ENCODE measurements at regions not wholly inside any gene's neighbourhood (a gene's known extent, or its start where the extent isn't known, plus 50 kb on each side); places are given as distances from the start of the nearest gene placed in this dataset.
"Not testable (repeated sequence)": the region's sequence is repeated elsewhere in the genome, so short reads cannot be mapped to it uniquely, and the experiment has no call there.

DNA sequence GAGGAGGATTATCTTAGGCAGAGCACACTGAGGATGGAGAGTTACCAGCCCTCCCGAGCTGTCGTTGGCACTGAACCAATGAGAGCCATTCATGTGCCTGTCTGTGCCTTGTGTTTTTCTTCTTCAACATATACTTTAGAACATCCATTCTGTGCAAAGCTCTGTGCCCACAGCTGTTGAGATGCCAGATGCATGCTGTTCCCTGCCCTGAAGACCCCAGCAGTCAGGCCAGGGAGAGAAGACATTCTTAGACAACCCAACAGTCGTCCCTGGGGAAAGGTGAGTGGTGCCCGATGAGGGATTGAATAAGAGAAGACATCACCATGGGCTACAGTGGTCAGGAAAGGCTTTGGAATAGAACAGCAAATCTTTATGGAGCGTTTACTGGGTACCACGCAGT lies 114.1 kb downstream of the NRN1 start:
- peak overlapping the region; percentile 70 for H3K27ac ChIP-seq (ENCODE audit: low read length)
- H3K9me3 ChIP-seq (ENCODE audit: low read length), result no peaks in the 10 kb centered on the region
- DNase-seq, result no peak
- H3K4me3 ChIP-seq (ENCODE audit: low read length), result peak overlapping the region; percentile 81
- H4K20me1 ChIP-seq (ENCODE audit: insufficient read depth, low read depth, low read length), result no peaks in the 10 kb centered on the region
- peak overlapping the region; percentile 80 for H3K9ac ChIP-seq (ENCODE audit: low read length)
- no peaks in the 10 kb centered on the region for H3K27me3 ChIP-seq (ENCODE audit: low read length)
- no peaks in the 10 kb centered on the region for H3K36me3 ChIP-seq (ENCODE audit: insufficient read depth, low read length)
- H3K4me2 ChIP-seq (ENCODE audit: low read depth, low read length, poor library complexity, severe bottlenecking), result peak overlapping the region; percentile 99
- no peaks in the 10 kb centered on the region for H3K9me2 ChIP-seq (replicated peaks; ENCODE audit: insufficient read depth, low read length)
- H3K79me2 ChIP-seq (ENCODE audit: low read length), result no peaks in the 10 kb centered on the region
- peak overlapping the region; percentile 100 for H2AFZ ChIP-seq (ENCODE audit: low read length)
- H3K4me1 ChIP-seq (ENCODE audit: low read length), result peaks cover 8% of the 10 kb centered on the region

DNA sequence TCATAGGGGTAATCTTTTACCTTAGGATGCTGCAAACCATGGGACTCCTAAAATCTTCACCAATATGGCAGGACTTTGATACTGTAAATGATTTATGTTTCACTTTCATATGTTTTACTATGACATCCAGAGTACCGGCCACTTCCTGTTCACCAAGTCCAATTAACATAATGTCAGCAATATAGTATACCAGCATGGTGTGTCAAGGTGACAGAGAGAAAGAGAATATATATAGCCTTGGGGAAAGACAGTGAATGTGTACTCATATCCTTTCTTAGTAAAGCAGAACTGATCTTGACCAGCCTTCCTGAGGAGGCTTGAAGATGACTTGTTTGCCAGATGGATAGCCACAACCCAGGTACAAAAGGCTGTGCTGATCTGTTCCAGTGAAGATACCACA lies 127.9 kb downstream of the NRN1 start:
- Histone ChIP-seq H3K9ac (ENCODE audit: low read length) (no peak overlapping the region), H3K9me3 (ENCODE audit: low read length) (no peaks in the 10 kb centered on the region), H4K20me1 (ENCODE audit: insufficient read depth, low read depth, low read length) (no peaks in the 10 kb centered on the region), H3K4me3 (ENCODE audit: low read length) (no peak overlapping the region), H3K27ac (ENCODE audit: low read length) (no peak overlapping the region), H3K4me1 (ENCODE audit: low read length) (no peaks in the 10 kb centered on the region), H3K4me2 (ENCODE audit: low read depth, low read length, poor library complexity, severe bottlenecking) (no peak overlapping the region), H3K79me2 (ENCODE audit: low read length) (no peaks in the 10 kb centered on the region), H3K27me3 (ENCODE audit: low read length) (no peaks in the 10 kb centered on the region), H3K36me3 (ENCODE audit: insufficient read depth, low read length) (no peaks in the 10 kb centered on the region), H3K9me2 (replicated peaks; ENCODE audit: insufficient read depth, low read length) (no peaks in the 10 kb centered on the region; the same call in 1 of the 2 replicates), H2AFZ (ENCODE audit: low read length) (no peak overlapping the region)
- no peak for DNase-seq

DNA sequence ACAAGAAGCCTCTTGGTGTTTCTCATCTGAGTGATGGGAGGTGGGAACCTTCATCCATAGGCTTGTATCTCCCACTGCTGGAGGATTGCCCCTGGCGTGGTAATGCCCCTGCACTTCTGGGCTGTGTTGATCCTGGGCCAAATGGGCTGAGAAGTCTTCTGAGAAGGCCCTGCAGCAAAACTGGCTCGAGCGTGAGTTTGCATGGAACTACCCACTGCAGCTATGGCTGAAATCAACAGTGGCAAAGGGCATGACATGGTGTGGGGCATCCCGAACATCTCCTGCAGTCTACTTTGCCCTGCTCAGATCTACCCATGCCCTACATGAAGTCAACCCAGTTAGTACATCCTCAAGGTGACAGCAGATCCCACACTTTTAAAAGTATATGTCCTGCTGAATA lies 130.6 kb downstream of the NRN1 start:
- no peaks in the 10 kb centered on the region for H4K20me1 ChIP-seq (ENCODE audit: insufficient read depth, low read depth, low read length)
- DNase-seq, result no peak

DNA sequence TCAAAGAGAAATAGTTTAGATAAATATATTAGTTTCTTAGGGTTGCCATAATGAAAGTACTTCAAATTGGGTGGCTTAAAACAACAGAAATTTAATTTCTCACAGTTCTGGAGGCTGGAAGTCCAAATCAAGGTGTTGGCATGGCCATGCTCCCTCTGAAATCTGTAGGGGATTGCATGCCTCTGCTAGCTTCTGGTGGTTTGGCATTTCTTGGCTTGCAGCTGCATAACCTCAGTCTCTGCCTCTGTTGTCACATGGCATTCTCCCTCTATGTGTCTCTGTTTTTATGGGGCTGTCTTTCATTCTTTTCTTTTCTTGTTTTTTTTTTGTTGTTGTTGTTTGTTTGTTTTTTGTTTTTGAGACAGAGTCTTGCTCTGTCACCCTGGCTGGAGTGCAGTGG lies 132.7 kb downstream of the NRN1 start:
- H3K4me1 ChIP-seq (ENCODE audit: low read length); H3K27ac ChIP-seq (ENCODE audit: low read length); H3K79me2 ChIP-seq (ENCODE audit: low read length); H3K27me3 ChIP-seq (ENCODE audit: low read length); H3K4me3 ChIP-seq (ENCODE audit: low read length); DNase-seq; H3K9me2 ChIP-seq (replicated peaks; ENCODE audit: insufficient read depth, low read length); H4K20me1 ChIP-seq (ENCODE audit: insufficient read depth, low read depth, low read length); H3K9ac ChIP-seq (ENCODE audit: low read length); H3K4me2 ChIP-seq (ENCODE audit: low read depth, low read length, poor library complexity, severe bottlenecking); H3K36me3 ChIP-seq (ENCODE audit: insufficient read depth, low read length); H3K9me3 ChIP-seq (ENCODE audit: low read length); H2AFZ ChIP-seq (ENCODE audit: low read length): not testable (repeated sequence)

More for the DNA sequence above, 130.6 kb downstream of the NRN1 start:
- H3K27ac ChIP-seq (ENCODE audit: low read length), result no peak overlapping the region
- no peaks in the 10 kb centered on the region for H3K4me1 ChIP-seq (ENCODE audit: low read length)
- H3K4me3 ChIP-seq (ENCODE audit: low read length), result no peak overlapping the region
- no peaks in the 10 kb centered on the region for H3K9me3 ChIP-seq (ENCODE audit: low read length)
- H3K79me2 ChIP-seq (ENCODE audit: low read length), result no peaks in the 10 kb centered on the region
- no peaks in the 10 kb centered on the region for H3K9me2 ChIP-seq (replicated peaks; ENCODE audit: insufficient read depth, low read length)
- no peak overlapping the region for H2AFZ ChIP-seq (ENCODE audit: low read length)
- no peaks in the 10 kb centered on the region for H3K36me3 ChIP-seq (ENCODE audit: insufficient read depth, low read length)
- no peak overlapping the region for H3K9ac ChIP-seq (ENCODE audit: low read length)
- H3K4me2 ChIP-seq (ENCODE audit: low read depth, low read length, poor library complexity, severe bottlenecking), result no peak overlapping the region
- no peaks in the 10 kb centered on the region for H3K27me3 ChIP-seq (ENCODE audit: low read length)

DNA sequence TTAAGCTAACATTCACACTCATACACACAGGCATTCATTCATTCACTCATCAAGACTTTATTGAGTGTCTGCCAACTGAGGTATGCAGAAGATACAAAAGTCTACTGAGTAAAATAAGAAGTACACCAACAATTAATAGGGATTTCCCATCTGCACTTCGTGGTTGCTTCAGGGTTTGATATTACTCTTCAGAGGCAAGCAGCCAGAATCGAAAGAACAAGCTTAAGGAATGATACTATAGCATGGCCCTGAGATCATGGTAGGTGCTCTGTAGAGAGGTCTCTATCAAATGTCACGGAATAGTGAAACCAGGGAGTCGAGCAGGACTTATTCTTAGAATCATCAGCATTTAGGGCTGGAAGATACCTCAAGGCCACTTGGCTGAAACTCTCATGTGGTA lies 135.4 kb downstream of the NRN1 start:
- Histone ChIP-seq H3K9me2 (replicated peaks; ENCODE audit: insufficient read depth, low read length) (no peaks in the 10 kb centered on the region), H2AFZ (ENCODE audit: low read length) (no peak overlapping the region), H3K4me3 (ENCODE audit: low read length) (no peak overlapping the region), H3K4me2 (ENCODE audit: low read depth, low read length, poor library complexity, severe bottlenecking) (no peak overlapping the region), H3K79me2 (ENCODE audit: low read length) (no peaks in the 10 kb centered on the region), H3K9me3 (ENCODE audit: low read length) (no peaks in the 10 kb centered on the region), H3K27me3 (ENCODE audit: low read length) (no peaks in the 10 kb centered on the region), H3K27ac (ENCODE audit: low read length) (no peak overlapping the region), H3K9ac (ENCODE audit: low read length) (no peak overlapping the region), H3K36me3 (ENCODE audit: insufficient read depth, low read length) (no peaks in the 10 kb centered on the region), H3K4me1 (ENCODE audit: low read length) (no peaks in the 10 kb centered on the region), H4K20me1 (ENCODE audit: insufficient read depth, low read depth, low read length) (no peaks in the 10 kb centered on the region)
- DNase-seq, result no peak

DNA sequence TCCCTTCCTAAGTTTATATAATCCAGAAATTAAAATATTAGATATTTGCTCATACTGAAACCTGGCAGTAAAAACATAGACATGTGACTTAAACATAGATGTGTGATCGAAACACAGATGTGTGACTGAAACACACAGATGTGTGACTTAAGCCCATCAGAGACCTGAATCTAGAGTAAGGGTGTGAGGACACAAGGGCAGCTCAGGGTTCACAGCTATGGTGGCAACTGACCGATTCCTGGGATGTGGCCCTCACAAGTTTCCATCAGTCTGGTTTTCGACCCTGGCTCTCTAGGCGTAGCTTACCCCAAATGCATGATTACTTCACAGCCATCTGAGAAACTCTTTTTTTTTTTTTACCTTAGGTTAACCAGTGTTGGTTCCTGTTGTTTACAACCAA lies 137.0 kb downstream of the NRN1 start:
- Histone ChIP-seq H3K4me2 (ENCODE audit: low read depth, low read length, poor library complexity, severe bottlenecking) (no peak overlapping the region), H3K4me3 (ENCODE audit: low read length) (no peak overlapping the region), H3K9ac (ENCODE audit: low read length) (no peak overlapping the region), H3K79me2 (ENCODE audit: low read length) (no peaks in the 10 kb centered on the region), H2AFZ (ENCODE audit: low read length) (no peak overlapping the region), H3K27me3 (ENCODE audit: low read length) (no peaks in the 10 kb centered on the region), H3K36me3 (ENCODE audit: insufficient read depth, low read length) (no peaks in the 10 kb centered on the region), H3K27ac (ENCODE audit: low read length) (no peak overlapping the region), H3K9me2 (replicated peaks; ENCODE audit: insufficient read depth, low read length) (no peaks in the 10 kb centered on the region), H3K4me1 (ENCODE audit: low read length) (no peaks in the 10 kb centered on the region), H4K20me1 (ENCODE audit: insufficient read depth, low read depth, low read length) (no peaks in the 10 kb centered on the region), H3K9me3 (ENCODE audit: low read length) (no peaks in the 10 kb centered on the region)
- DNase-seq, result no peak

DNA sequence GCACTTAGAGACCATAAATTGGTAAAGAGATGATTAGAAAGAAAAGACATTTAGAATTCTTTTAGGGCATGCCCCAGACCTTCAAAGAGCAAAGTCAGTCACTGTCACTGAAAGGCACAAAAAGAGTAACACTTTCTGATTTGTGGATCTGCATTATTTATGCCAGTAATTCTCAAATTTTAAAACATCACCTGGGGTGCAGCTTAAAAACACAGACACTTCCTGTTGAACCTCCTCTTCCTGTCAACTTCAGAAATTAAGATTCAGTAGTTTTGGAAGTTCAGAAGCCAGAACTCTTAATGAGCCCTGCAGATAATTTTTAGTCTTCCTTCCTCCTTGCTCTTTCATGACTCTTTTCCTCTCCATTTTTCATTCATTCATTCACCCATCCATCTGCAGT lies 137.5 kb downstream of the NRN1 start:
- Histone ChIP-seq H3K4me3 (ENCODE audit: low read length) (no peak overlapping the region), H3K9me2 (replicated peaks; ENCODE audit: insufficient read depth, low read length) (no peaks in the 10 kb centered on the region), H4K20me1 (ENCODE audit: insufficient read depth, low read depth, low read length) (no peaks in the 10 kb centered on the region), H3K9ac (ENCODE audit: low read length) (no peak overlapping the region), H3K27ac (ENCODE audit: low read length) (no peak overlapping the region), H3K79me2 (ENCODE audit: low read length) (no peaks in the 10 kb centered on the region), H3K36me3 (ENCODE audit: insufficient read depth, low read length) (no peaks in the 10 kb centered on the region), H3K4me2 (ENCODE audit: low read depth, low read length, poor library complexity, severe bottlenecking) (no peak overlapping the region), H3K4me1 (ENCODE audit: low read length) (no peaks in the 10 kb centered on the region), H3K9me3 (ENCODE audit: low read length) (no peaks in the 10 kb centered on the region), H3K27me3 (ENCODE audit: low read length) (no peaks in the 10 kb centered on the region), H2AFZ (ENCODE audit: low read length) (no peak overlapping the region)
- no peak for DNase-seq

DNA sequence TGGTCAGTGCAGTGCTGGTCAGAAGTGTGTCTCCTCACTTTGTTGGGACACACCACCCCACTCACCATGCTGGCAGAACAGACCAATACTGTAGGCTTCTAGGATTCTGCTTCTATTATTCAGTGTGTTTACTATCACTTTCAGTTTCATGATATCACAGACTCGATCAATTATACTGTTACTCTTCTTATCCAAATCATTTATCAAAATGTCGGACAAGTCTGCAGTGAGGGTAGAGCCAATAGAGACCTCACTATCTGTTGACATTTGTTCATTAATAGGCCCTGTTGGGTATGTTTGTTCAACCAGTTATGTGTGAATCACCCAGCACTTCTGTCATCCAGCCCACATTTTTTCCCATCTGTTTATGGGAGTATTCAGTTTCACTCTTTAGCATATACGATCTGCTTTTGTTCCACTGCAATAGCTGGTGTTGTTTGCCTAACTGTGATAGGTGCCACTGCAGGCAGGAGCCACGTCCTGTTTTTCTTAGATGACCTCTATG lies 140.1 kb downstream of the NRN1 start:
- 0 out of 2 replicates have a peak overlapping the region, but pooled peaks have one; percentile 3 for H2AFZ ChIP-seq (ENCODE audit: low read length)
- H3K4me2 ChIP-seq (ENCODE audit: low read depth, low read length, poor library complexity, severe bottlenecking), result no peak overlapping the region

DNA sequence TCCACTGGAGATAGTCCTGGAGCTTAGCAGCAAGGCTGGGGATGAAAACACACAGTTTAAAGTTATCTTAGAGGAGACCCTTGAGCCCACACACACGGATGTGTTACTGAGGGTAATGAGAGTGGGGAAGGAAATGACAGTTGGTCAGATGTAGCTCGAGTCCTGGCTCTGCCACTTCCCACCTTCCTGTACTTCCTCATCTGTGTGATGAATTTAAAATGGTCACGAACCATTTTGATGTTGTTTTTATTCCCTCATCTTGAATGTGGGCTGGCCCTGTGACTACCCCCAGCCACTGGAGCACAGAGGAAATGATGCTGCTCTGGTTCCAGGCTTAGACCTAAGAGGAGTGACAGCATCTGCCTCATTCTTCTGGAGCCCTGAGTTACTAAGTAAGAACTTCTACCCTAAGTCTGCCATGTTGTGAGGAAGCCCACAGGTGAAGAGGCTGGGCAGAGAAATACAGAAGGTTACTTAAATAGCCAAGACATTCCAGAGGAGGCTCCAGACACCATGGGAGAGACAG lies 141.2 kb downstream of the NRN1 start:
- no peak overlapping the region for H3K4me2 ChIP-seq (ENCODE audit: low read depth, low read length, poor library complexity, severe bottlenecking)
- no peaks in the 10 kb centered on the region for H3K79me2 ChIP-seq (ENCODE audit: low read length)
- H3K4me3 ChIP-seq (ENCODE audit: low read length), result no peak overlapping the region
- no peak for DNase-seq
- no peaks in the 10 kb centered on the region for H3K9me3 ChIP-seq (ENCODE audit: low read length)
- H4K20me1 ChIP-seq (ENCODE audit: insufficient read depth, low read depth, low read length), result no peaks in the 10 kb centered on the region
- no peak overlapping the region for H3K27ac ChIP-seq (ENCODE audit: low read length)
- H3K9me2 ChIP-seq (replicated peaks; ENCODE audit: insufficient read depth, low read length), result no peaks in the 10 kb centered on the region
- H3K36me3 ChIP-seq (ENCODE audit: insufficient read depth, low read length), result no peaks in the 10 kb centered on the region
- no peak overlapping the region for H3K9ac ChIP-seq (ENCODE audit: low read length)
- no peaks in the 10 kb centered on the region for H3K27me3 ChIP-seq (ENCODE audit: low read length)
- no peaks in the 10 kb centered on the region for H3K4me1 ChIP-seq (ENCODE audit: low read length)
- H2AFZ ChIP-seq (ENCODE audit: low read length), result no peak overlapping the region

More for the DNA sequence above, 140.1 kb downstream of the NRN1 start:
- no peaks in the 10 kb centered on the region for H3K79me2 ChIP-seq (ENCODE audit: low read length)
- H3K27me3 ChIP-seq (ENCODE audit: low read length), result no peaks in the 10 kb centered on the region
- no peaks in the 10 kb centered on the region for H3K36me3 ChIP-seq (ENCODE audit: insufficient read depth, low read length)
- H3K9me3 ChIP-seq (ENCODE audit: low read length), result no peaks in the 10 kb centered on the region
- no peaks in the 10 kb centered on the region for H3K4me1 ChIP-seq (ENCODE audit: low read length)
- H3K27ac ChIP-seq (ENCODE audit: low read length), result no peak overlapping the region
- H3K9ac ChIP-seq (ENCODE audit: low read length), result no peak overlapping the region
- no peaks in the 10 kb centered on the region for H3K9me2 ChIP-seq (replicated peaks; ENCODE audit: insufficient read depth, low read length)
- H3K4me3 ChIP-seq (ENCODE audit: low read length), result no peak overlapping the region
- no peak for DNase-seq
- no peaks in the 10 kb centered on the region for H4K20me1 ChIP-seq (ENCODE audit: insufficient read depth, low read depth, low read length)

Measured in Karpas-422 (cell line).